HepG2 (cell line): ENCODE measurements at regions not wholly inside any gene's neighbourhood (a gene's known extent, or its start where the extent isn't known, plus 50 kb on each side); places are given as distances from the start of the nearest gene placed in this dataset.

Source experiments
- ATAC-seq: fragments of 200-7000 bp; cut with Tn5 transposase; 3 replicates; pipeline ENCODE4 v1.9.1; 2020; ENCODE audit warnings: mild to moderate bottlenecking, moderate library complexity
- BruUV-seq: library from RNA; stranded (reverse); fragments of 400-500 nt; replicated peaks from 2 replicates; lab custom pipeline; 2021; lab: Mats Ljungman, UMichigan
- CTCF ChIA-PET: fragments of 300-600 bp; formaldehyde crosslinking; extraction: SDS; loops from one replicate; lab custom pipeline; 2021; ENCODE audit warnings: low total read pairs, inconsistent platforms, low intra/inter-chr PET ratio; lab: Yijun Ruan, JAX
- POLR2A ChIA-PET: fragments of 350-600 bp; sonication (Branson Sonifier 250); formaldehyde crosslinking; loops from one replicate; lab custom pipeline; 2020; ENCODE audit warnings: antibody characterized with exemption, inconsistent platforms; lab: Yijun Ruan, JAX
- DNase-seq: peaks from one replicate; pipeline ENCODE4 v3.0.0-alpha.2; 2015; ENCODE audit warnings: low spot score
- FAIRE-seq: peaks from 3 replicates; lab custom pipeline; 2011; peaks lifted over from hg19 to GRCh38; lab: Jason Lieb, UNC
- H2AFZ ChIP-seq: one replicate; pipeline ENCODE4 v1.6.1; 2011; ENCODE audit warnings: low read length, inconsistent platforms
- H3K27ac ChIP-seq: fragments of 300-600 bp; 3 replicates; pipeline ENCODE4 v1.8.0; 2011; ENCODE audit warnings: mixed run types, mild to moderate bottlenecking, mixed read lengths, low read length, inconsistent platforms; ENCODE audit not compliant: insufficient read depth; ENCODE audit errors: extremely low read length
- H3K27me3 ChIP-seq, 2 experiments: fragments of 200-600 bp in 1 of 2; 2 replicates in 1 of 2; 3 replicates in 1 of 2; pipeline versions ENCODE4 v1.6.0 to v1.8.0; 2011; ENCODE audit warnings: low read length in 2 of 2, mild to moderate bottlenecking in 2 of 2, moderate library complexity in 2 of 2, inconsistent platforms in 1 of 2; ENCODE audit not compliant: insufficient read depth in 2 of 2, control insufficient read depth in 1 of 2
- H3K36me3 ChIP-seq, 2 experiments: fragments of 200-600 bp in 1 of 2; replicated peaks in 1 of 2; 2 replicates in 1 of 2; 3 replicates in 1 of 2; pipeline versions ENCODE4 v1.5.1 to v1.8.0; 2011; ENCODE audit warnings: low read length in 2 of 2, inconsistent platforms in 1 of 2; ENCODE audit not compliant: insufficient read depth in 2 of 2, control insufficient read depth in 1 of 2
- H3K4me1 ChIP-seq: 2 replicates; pipeline ENCODE4 v1.5.1; 2012; ENCODE audit warnings: low read length, inconsistent platforms; ENCODE audit not compliant: insufficient read depth
- H3K4me2 ChIP-seq: 2 replicates; pipeline ENCODE4 v1.6.0; 2011; ENCODE audit warnings: low read depth, low read length, inconsistent platforms
- H3K4me3 ChIP-seq, 3 experiments: fragments of 200-600 bp in 1 of 3; sonication (generic), shearing (Covaris generic) in 1 of 3; replicated peaks in 1 of 3; 2 replicates each; pipeline ENCODE4 v1.5.1; 2011 to 2016; ENCODE audit warnings: low read length in 3 of 3, inconsistent platforms in 2 of 3, low read depth in 2 of 3, mild to moderate bottlenecking in 2 of 3, control low read depth in 1 of 3, mixed read lengths in 1 of 3; ENCODE audit not compliant: insufficient read depth in 1 of 3
- H3K79me2 ChIP-seq: one replicate; pipeline ENCODE4 v1.6.1; 2011; ENCODE audit warnings: low read length, inconsistent platforms; ENCODE audit not compliant: insufficient read depth
- H3K9ac ChIP-seq: 2 replicates; pipeline ENCODE4 v1.6.0; 2011; ENCODE audit warnings: mild to moderate bottlenecking, low read depth, low read length, inconsistent platforms; ENCODE audit not compliant: insufficient read depth
- H3K9me3 ChIP-seq: 2 replicates; pipeline ENCODE4 v1.5.1; 2012; ENCODE audit warnings: mild to moderate bottlenecking, low read length
- H4K20me1 ChIP-seq: 2 replicates; pipeline ENCODE4 v1.6.0; 2011; ENCODE audit warnings: inconsistent platforms, mild to moderate bottlenecking, low read length, moderate library complexity; ENCODE audit not compliant: insufficient read depth
- HNRNPUL1 ChIP-seq: fragments of 200-400 bp; formaldehyde crosslinking; IDR thresholded peaks from 2 replicates; pipeline ENCODE4 v1.6.1; 2017; ENCODE audit warnings: low read depth, mild to moderate bottlenecking, low read length, moderate library complexity
- IRX3 ChIP-seq: sonication (generic); formaldehyde crosslinking; IDR thresholded peaks from 2 replicates; pipeline ENCODE4 v1.8.1; 2023; ENCODE audit warnings: mild to moderate bottlenecking, low read depth, missing genetic modification reagents, borderline replicate concordance
- NFYC ChIP-seq: IDR thresholded peaks from 2 replicates; pipeline ENCODE4 v1.6.1; 2016; ENCODE audit warnings: missing genetic modification reagents, missing compliant biosample characterization
- ZNF746 ChIP-seq: sonication (generic); formaldehyde crosslinking; IDR thresholded peaks from 2 replicates; pipeline ENCODE4 v1.8.0; 2022; ENCODE audit warnings: mild to moderate bottlenecking, missing genetic modification reagents
- ZSCAN22 ChIP-seq: sonication (generic); formaldehyde crosslinking; IDR thresholded peaks from 2 replicates; pipeline ENCODE4 v1.4.0; 2020; ENCODE audit warnings: mild to moderate bottlenecking, missing genetic modification reagents
- WGBS: methylation state at CpG from one replicate; pipeline ENCODE4 v1.1.6; 2017; ENCODE audit warnings: low lambda C conversion rate; 5-methylcytosine and 5-hydroxymethylcytosine counted together
- in situ Hi-C: cut with HindIII; loops from 2 replicates; pipeline ENCODE4 v1.10.0; 2017; ENCODE audit warnings: low pct_unique_long_range_greater_than_20kb; ENCODE audit not compliant: extremely low pct_ligation_motif_present
- intact Hi-C: fragments of 100-400 bp; cut with micrococcal nuclease; formaldehyde crosslinking; loops from one replicate; pipeline ENCODE4 v1.10.0; 2022; ENCODE audit not compliant: unreplicated experiment
- TF ChIP-seq, protein P1 (sequence below): sonication (generic); formaldehyde crosslinking; IDR thresholded peaks from 2 replicates; pipeline ENCODE4 v1.5.0; 2020; ENCODE audit warnings: mild to moderate bottlenecking, missing genetic modification reagents
- TF ChIP-seq, protein P2 (sequence below): sonication (generic); formaldehyde crosslinking; IDR thresholded peaks from 2 replicates; pipeline ENCODE4 v1.4.0; 2020; ENCODE audit warnings: mild to moderate bottlenecking, missing genetic modification reagents, borderline replicate concordance

DNA sequence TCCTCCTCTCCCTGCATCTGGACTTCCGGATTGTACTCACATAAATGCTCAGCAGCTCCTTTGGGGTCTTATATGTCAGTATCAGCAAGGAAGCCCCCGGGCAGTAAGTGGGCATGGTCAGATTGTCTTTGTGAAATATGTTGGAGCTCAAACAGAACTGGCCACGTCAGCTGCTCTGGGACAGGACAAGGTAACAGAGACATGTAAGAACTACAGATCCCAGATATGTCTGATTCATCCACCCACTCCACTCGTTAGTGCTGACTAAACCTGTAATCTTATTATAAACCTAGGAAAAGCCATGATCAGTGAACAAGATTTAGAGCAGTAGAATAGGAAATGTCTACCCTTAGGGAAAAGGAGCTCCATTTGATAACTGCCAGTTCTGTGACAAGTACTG, 561.8 kb downstream of the CETN3 start:
- Histone ChIP-seq H3K27me3 (no peaks in the 10 kb centered on the region), H3K4me3 (no peak overlapping the region), H3K27ac (no peak overlapping the region), H3K9me3 (no peaks in the 10 kb centered on the region), H4K20me1 (no peaks in the 10 kb centered on the region), H2AFZ (no peak overlapping the region), H3K9ac (no peak overlapping the region), H3K79me2 (no peaks in the 10 kb centered on the region), H3K4me1 (no peaks in the 10 kb centered on the region), H3K4me2 (no peak overlapping the region), H3K36me3 (no peaks in the 10 kb centered on the region)
- no peak for TF ChIP-seq HNRNPUL1
- TF ChIP-seq, protein P1, sequence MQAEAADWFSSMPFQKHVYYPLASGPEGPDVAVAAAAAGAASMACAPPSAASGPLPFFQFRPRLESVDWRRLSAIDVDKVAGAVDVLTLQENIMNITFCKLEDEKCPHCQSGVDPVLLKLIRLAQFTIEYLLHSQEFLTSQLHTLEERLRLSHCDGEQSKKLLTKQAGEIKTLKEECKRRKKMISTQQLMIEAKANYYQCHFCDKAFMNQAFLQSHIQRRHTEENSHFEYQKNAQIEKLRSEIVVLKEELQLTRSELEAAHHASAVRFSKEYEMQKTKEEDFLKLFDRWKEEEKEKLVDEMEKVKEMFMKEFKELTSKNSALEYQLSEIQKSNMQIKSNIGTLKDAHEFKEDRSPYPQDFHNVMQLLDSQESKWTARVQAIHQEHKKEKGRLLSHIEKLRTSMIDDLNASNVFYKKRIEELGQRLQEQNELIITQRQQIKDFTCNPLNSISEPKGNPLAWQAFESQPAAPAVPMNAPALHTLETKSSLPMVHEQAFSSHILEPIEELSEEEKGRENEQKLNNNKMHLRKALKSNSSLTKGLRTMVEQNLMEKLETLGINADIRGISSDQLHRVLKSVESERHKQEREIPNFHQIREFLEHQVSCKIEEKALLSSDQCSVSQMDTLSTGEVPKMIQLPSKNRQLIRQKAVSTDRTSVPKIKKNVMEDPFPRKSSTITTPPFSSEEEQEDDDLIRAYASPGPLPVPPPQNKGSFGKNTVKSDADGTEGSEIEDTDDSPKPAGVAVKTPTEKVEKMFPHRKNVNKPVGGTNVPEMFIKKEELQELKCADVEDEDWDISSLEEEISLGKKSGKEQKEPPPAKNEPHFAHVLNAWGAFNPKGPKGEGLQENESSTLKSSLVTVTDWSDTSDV (CRISPR knock-in tag): no peak
- TF ChIP-seq IRX3 (CRISPR knock-in tag): no peak
- no peak for TF ChIP-seq ZSCAN22 (CRISPR knock-in tag)
- CTCF ChIA-PET: no interaction called here
- intact Hi-C loops (no loop called here), in situ Hi-C loops (no loop called here)
- WGBS: 0% methylated on average over 4 of the region's 4 CpGs
- DNase-seq (no peak), FAIRE-seq (no peak), ATAC-seq (no peak)
- BruUV-seq: no TSS peak
- POLR2A ChIA-PET: no interaction called here

- intact Hi-C loops: no loop called here
- DNase-seq: no peak
- no peak overlapping the region for H3K4me3 ChIP-seq
- TF ChIP-seq ZNF746: no peak
- TF ChIP-seq, protein P2, sequence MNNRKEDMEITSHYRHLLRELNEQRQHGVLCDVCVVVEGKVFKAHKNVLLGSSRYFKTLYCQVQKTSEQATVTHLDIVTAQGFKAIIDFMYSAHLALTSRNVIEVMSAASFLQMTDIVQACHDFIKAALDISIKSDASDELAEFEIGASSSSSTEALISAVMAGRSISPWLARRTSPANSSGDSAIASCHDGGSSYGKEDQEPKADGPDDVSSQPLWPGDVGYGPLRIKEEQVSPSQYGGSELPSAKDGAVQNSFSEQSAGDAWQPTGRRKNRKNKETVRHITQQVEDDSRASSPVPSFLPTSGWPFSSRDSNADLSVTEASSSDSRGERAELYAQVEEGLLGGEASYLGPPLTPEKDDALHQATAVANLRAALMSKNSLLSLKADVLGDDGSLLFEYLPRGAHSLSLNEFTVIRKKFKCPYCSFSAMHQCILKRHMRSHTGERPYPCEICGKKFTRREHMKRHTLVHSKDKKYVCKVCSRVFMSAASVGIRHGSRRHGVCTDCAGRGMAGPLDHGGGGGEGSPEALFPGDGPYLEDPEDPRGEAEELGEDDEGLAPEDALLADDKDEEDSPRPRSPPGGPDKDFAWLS: no peak
- no peak for TF ChIP-seq NFYC (CRISPR knock-in tag)
- TF ChIP-seq, all 625 proteins: peak for 0
- Histone ChIP-seq H2AFZ (no peak overlapping the region), H3K9ac (no peak overlapping the region), H3K4me1 (no peaks in the 10 kb centered on the region), H4K20me1 (no peaks in the 10 kb centered on the region), H3K27ac (no peak overlapping the region), H3K79me2 (no peaks in the 10 kb centered on the region), H3K36me3 (no peaks in the 10 kb centered on the region), H3K27me3 (no peaks in the 10 kb centered on the region), H3K9me3 (no peaks in the 10 kb centered on the region), H3K4me2 (no peak overlapping the region)
- in situ Hi-C loops: no loop called here
- CTCF ChIA-PET: no interaction called here
- no TSS peak for BruUV-seq
- ATAC-seq: no peak
- FAIRE-seq: no peak
- POLR2A ChIA-PET: no interaction called here
These were observed 565.0 kb downstream of the CETN3 start for GRCh38 chr5:89844548-89844947.
